Bronchial epithelial cell (primary cell): ENCODE measurements at regions not wholly inside any gene's neighbourhood (a gene's known extent, or its start where the extent isn't known, plus 50 kb on each side); places are given as distances from the start of the nearest gene placed in this dataset.

Experiments used
- DNase-seq: peaks from one replicate; pipeline ENCODE4 v3.0.0-alpha.2; 2010; ENCODE audit warnings: low read depth
- FAIRE-seq: peaks from 2 replicates; lab custom pipeline; 2011; peaks lifted over from hg19 to GRCh38; lab: Jason Lieb, UNC
- H3K27me3 ChIP-seq: 2 replicates; pipeline ENCODE4 v1.5.1; 2011; ENCODE audit warnings: low read length; ENCODE audit not compliant: control insufficient read depth, insufficient read depth
- H3K36me3 ChIP-seq: 2 replicates; pipeline ENCODE4 v1.5.1; 2011; ENCODE audit warnings: low read length; ENCODE audit not compliant: control insufficient read depth, insufficient read depth
- H3K4me3 ChIP-seq: 2 replicates; pipeline ENCODE4 v1.5.1; 2011; ENCODE audit warnings: mild to moderate bottlenecking, low read depth, low read length, control low read depth
- CTCF ChIP-seq: IDR thresholded peaks from 2 replicates; pipeline ENCODE4 v1.5.1; 2011; ENCODE audit warnings: mild to moderate bottlenecking, moderate library complexity, low read length, control low read depth, inconsistent platforms; ENCODE audit not compliant: insufficient read depth, severe bottlenecking

GRCh38 chr2:226452768-226453167 is 346.9 kb downstream of the IRS1 start:
- no peaks in the 10 kb centered on the region for H3K27me3 ChIP-seq
- DNase-seq = no peak
- no peak for FAIRE-seq
- H3K36me3 ChIP-seq = no peaks in the 10 kb centered on the region
- no peak for TF ChIP-seq CTCF
- H3K4me3 ChIP-seq = no peak overlapping the region

GRCh38 chr2:226451486-226451885 is 348.1 kb downstream of the IRS1 start:
- H3K4me3 ChIP-seq = no peak overlapping the region
- H3K27me3 ChIP-seq = no peaks in the 10 kb centered on the region
- no peak for DNase-seq
- FAIRE-seq = no peak
- no peaks in the 10 kb centered on the region for H3K36me3 ChIP-seq
- no peak for TF ChIP-seq CTCF

DNA sequence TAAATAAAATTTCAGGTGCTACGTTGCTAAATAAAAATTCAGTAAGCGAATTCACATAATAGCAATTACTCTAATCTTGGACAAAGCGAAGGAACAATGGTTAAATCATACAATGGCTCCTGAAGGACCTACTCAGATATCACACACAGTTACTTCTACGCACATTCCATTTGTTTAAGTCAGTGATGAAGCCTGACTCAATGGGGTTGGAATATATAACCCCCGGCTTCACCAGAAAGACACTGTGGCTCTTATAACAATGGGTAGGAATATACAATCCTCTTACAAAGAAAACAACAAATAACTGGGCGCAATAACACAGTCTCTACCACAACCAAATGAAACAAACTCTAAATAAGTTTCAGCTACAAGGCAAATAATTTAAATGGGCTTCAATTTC is 349.5 kb downstream of the IRS1 start:
- Histone ChIP-seq H3K4me3 (no peak overlapping the region), H3K36me3 (no peaks in the 10 kb centered on the region), H3K27me3 (no peaks in the 10 kb centered on the region)
- DNase-seq (peak; percentile 72), FAIRE-seq (no peak)
- TF ChIP-seq CTCF = no peak

GRCh38 chr2:226447338-226448300 is 352.0 kb downstream of the IRS1 start:
- no peak for TF ChIP-seq CTCF
- peak; percentile 94 for FAIRE-seq
- H3K4me3 ChIP-seq = no peak overlapping the region
- DNase-seq = peak; percentile 99
- no peaks in the 10 kb centered on the region for H3K27me3 ChIP-seq
- H3K36me3 ChIP-seq = no peaks in the 10 kb centered on the region

- no peaks in the 10 kb centered on the region for H3K36me3 ChIP-seq
- no peak overlapping the region for H3K4me3 ChIP-seq
- no peak for DNase-seq
- TF ChIP-seq CTCF = no peak
- no peak for FAIRE-seq
- H3K27me3 ChIP-seq = no peaks in the 10 kb centered on the region
Measured at GRCh38 chr2:226446406-226447001, 353.1 kb downstream of the IRS1 start.
